Fibroblast of lung (primary cell): ENCODE measurements at regions not wholly inside any gene's neighbourhood (a gene's known extent, or its start where the extent isn't known, plus 50 kb on each side); places are given as distances from the start of the nearest gene placed in this dataset.

ENCODE experiments used
- DNase-seq, 2 donors: peaks; one replicate each; pipeline versions ENCODE4 v3.0.0 to v3.0.0-alpha.2; 2010; ENCODE audit warnings: low read depth in 2 of 2
- H2AFZ ChIP-seq: 2 replicates; pipeline ENCODE4 v1.5.1; 2012; ENCODE audit warnings: low read length, control low read depth, inconsistent platforms
- H3K27ac ChIP-seq: 2 replicates; pipeline ENCODE4 v1.5.1; 2011; ENCODE audit warnings: low read length, control low read depth; ENCODE audit not compliant: insufficient read depth
- H3K27me3 ChIP-seq: 2 replicates; pipeline ENCODE4 v1.5.1; 2011; ENCODE audit warnings: mild to moderate bottlenecking, low read length; ENCODE audit not compliant: control insufficient read depth, insufficient read depth
- H3K36me3 ChIP-seq: 2 replicates; pipeline ENCODE4 v1.5.1; 2011; ENCODE audit warnings: low read length; ENCODE audit not compliant: control insufficient read depth, insufficient read depth
- H3K4me1 ChIP-seq: 2 replicates; pipeline ENCODE4 v1.5.1; 2011; ENCODE audit warnings: low read length; ENCODE audit not compliant: control insufficient read depth, insufficient read depth; ENCODE audit errors: extremely low read depth
- H3K4me2 ChIP-seq: 2 replicates; pipeline ENCODE4 v1.5.1; 2011; ENCODE audit warnings: low read length, control low read depth; ENCODE audit not compliant: insufficient read depth; ENCODE audit errors: extremely low read depth
- H3K4me3 ChIP-seq, 4 experiments: fragments of 200-600 bp in 1 of 4; sonication (generic) in 1 of 4; replicated peaks in 1 of 4; 2 replicates each; pipeline ENCODE4 v1.5.1; 2011 to 2016; ENCODE audit warnings: low read length in 4 of 4, low read depth in 3 of 4, mild to moderate bottlenecking in 3 of 4, control low read depth in 2 of 4, inconsistent platforms in 1 of 4, mixed read lengths in 1 of 4; ENCODE audit not compliant: insufficient read depth in 1 of 4; ENCODE audit errors: control extremely low read depth in 1 of 4
- H3K79me2 ChIP-seq: 2 replicates; pipeline ENCODE4 v1.5.1; 2012; ENCODE audit warnings: mild to moderate bottlenecking, low read length, inconsistent platforms; ENCODE audit not compliant: control insufficient read depth, insufficient read depth
- H3K9ac ChIP-seq: 2 replicates; pipeline ENCODE4 v1.5.1; 2011; ENCODE audit warnings: mild to moderate bottlenecking, low read length, control low read depth; ENCODE audit not compliant: insufficient read depth
- H3K9me3 ChIP-seq: 2 replicates; pipeline ENCODE4 v1.5.1; 2012; ENCODE audit warnings: low read depth, low read length; ENCODE audit not compliant: control insufficient read depth, insufficient read depth
- H4K20me1 ChIP-seq: 2 replicates; pipeline ENCODE4 v1.5.1; 2011; ENCODE audit warnings: low read length; ENCODE audit not compliant: control insufficient read depth, insufficient read depth; ENCODE audit errors: extremely low read depth
- EZH2 ChIP-seq: IDR thresholded peaks from 2 replicates; pipeline ENCODE4 v1.5.1; 2012; ENCODE audit warnings: low read length, control low read depth, mild to moderate bottlenecking; ENCODE audit errors: missing control alignments
- TF ChIP-seq, protein P1 (sequence below), 2 donors: IDR thresholded peaks in 1 of 2; conservative IDR thresholded peaks in 1 of 2; 1 replicate in 1 of 2; 2 replicates in 1 of 2; pipeline ENCODE4 v1.5.1; 2011 to 2012; ENCODE audit warnings: low read length in 2 of 2, control low read depth in 1 of 2, inconsistent platforms in 1 of 2, low read depth in 1 of 2, mild to moderate bottlenecking in 1 of 2

DNA sequence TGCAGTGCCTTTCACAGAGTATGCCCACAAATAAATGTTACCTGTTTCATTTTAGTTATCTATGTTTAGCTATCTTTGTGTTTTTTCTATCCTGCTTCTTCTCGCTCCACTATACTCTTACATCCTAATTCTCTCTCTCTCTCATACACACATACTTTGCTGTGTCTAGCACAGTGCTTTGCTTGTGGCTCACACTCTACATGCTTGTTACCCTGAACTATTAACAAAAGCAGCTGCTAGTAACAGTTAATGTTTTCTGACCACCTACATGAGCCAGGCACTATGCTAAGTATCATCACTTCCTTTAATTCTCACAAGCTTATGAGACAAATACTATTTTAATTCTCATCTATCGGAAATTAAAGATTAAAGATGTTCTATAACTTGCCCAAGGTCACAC lies 390.5 kb upstream of the HNRNPA3 start:
- no peak overlapping the region for H3K27ac ChIP-seq
- no peak overlapping the region for H2AFZ ChIP-seq
- H3K27me3 ChIP-seq = no peaks in the 10 kb centered on the region
- no peak overlapping the region for H3K9ac ChIP-seq
- H3K4me3 ChIP-seq = no peak overlapping the region
- no peaks in the 10 kb centered on the region for H4K20me1 ChIP-seq
- H3K4me2 ChIP-seq = no peak overlapping the region
- no peaks in the 10 kb centered on the region for H3K79me2 ChIP-seq
- H3K4me1 ChIP-seq = no peaks in the 10 kb centered on the region
- DNase-seq = no peak
- H3K36me3 ChIP-seq = no peaks in the 10 kb centered on the region
- TF ChIP-seq, protein P1, sequence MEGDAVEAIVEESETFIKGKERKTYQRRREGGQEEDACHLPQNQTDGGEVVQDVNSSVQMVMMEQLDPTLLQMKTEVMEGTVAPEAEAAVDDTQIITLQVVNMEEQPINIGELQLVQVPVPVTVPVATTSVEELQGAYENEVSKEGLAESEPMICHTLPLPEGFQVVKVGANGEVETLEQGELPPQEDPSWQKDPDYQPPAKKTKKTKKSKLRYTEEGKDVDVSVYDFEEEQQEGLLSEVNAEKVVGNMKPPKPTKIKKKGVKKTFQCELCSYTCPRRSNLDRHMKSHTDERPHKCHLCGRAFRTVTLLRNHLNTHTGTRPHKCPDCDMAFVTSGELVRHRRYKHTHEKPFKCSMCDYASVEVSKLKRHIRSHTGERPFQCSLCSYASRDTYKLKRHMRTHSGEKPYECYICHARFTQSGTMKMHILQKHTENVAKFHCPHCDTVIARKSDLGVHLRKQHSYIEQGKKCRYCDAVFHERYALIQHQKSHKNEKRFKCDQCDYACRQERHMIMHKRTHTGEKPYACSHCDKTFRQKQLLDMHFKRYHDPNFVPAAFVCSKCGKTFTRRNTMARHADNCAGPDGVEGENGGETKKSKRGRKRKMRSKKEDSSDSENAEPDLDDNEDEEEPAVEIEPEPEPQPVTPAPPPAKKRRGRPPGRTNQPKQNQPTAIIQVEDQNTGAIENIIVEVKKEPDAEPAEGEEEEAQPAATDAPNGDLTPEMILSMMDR (conservative IDR thresholded peaks at IDR 0.05 in 1 of 2, IDR thresholded peaks at IDR 0.05 in 1 of 2; ENCODE audit: low read depth in 1 of 2, low read length in 2 of 2) = no peak
- no peak for TF ChIP-seq EZH2
- no peaks in the 10 kb centered on the region for H3K9me3 ChIP-seq

DNA sequence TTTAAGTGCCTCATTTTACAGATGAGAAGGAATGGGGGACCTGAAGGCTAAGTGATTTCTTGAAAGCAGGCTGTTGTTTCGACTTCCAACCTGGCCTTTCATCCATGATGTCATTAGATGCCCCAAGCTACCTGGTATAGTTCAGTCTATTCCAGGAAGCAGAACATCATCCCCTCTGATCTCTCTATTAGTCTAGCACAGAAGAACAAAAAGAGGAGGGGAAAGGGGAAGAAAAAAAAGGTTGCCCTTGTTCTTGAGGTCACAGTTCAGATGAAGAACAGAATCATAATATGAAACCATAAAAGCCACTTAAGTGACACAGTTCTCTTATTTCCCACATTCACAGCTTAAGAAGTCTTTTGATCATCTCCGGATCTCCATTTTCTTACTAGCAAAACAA lies 386.2 kb upstream of the HNRNPA3 start:
- no peak for DNase-seq

DNA sequence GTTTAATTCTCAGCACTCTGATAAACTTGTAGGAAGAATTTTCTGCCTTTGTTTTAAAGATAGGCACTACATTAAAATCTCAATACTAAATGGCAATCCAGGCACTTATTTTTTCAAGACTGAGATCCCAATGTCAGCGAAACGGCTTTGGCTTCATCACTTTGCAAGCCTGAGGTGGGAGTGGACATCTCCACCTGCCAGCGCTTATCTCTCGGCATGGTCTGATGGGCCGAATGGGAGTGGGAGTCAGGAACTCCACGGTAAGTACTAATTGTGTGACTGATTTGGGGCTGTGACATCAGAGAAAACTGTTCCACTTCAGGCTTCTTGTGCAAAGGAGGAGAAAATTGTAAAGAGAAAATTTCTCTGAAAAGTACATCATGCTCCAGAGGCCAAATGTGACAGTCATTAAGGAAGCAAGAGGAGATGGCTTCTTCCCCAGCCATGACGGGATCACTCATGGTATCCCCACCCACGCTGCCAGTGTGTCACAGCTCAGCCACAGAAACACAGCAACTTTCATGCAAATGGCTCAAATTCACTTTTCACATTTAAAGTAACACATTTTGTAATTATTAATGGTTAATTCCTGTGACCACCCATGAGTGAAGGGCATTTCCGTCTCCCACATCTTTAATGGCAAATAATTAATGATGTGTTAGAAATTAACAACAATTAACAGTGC lies 385.5 kb upstream of the HNRNPA3 start:
- H3K9me3 ChIP-seq = no peaks in the 10 kb centered on the region
- no peaks in the 10 kb centered on the region for H3K27me3 ChIP-seq
- no peak overlapping the region for H3K27ac ChIP-seq
- H3K36me3 ChIP-seq = no peaks in the 10 kb centered on the region
- no peak for DNase-seq
- no peaks in the 10 kb centered on the region for H4K20me1 ChIP-seq
- H3K4me1 ChIP-seq = no peaks in the 10 kb centered on the region
- no peak overlapping the region for H3K9ac ChIP-seq
- no peak overlapping the region for H3K4me2 ChIP-seq
- no peaks in the 10 kb centered on the region for H3K79me2 ChIP-seq
- H3K4me3 ChIP-seq = no peak overlapping the region
- TF ChIP-seq, protein P1 (conservative IDR thresholded peaks at IDR 0.05 in 1 of 2, IDR thresholded peaks at IDR 0.05 in 1 of 2; ENCODE audit: low read depth in 1 of 2, low read length in 2 of 2) = no peak
- TF ChIP-seq EZH2 = no peak
- no peak overlapping the region for H2AFZ ChIP-seq

More for the DNA sequence above, 386.2 kb upstream of the HNRNPA3 start:
- no peaks in the 10 kb centered on the region for H3K27me3 ChIP-seq
- H3K27ac ChIP-seq = no peak overlapping the region
- TF ChIP-seq, protein P1 (conservative IDR thresholded peaks at IDR 0.05 in 1 of 2, IDR thresholded peaks at IDR 0.05 in 1 of 2; ENCODE audit: low read depth in 1 of 2, low read length in 2 of 2) = no peak
- no peak for TF ChIP-seq EZH2
- no peak overlapping the region for H3K4me3 ChIP-seq
- no peaks in the 10 kb centered on the region for H3K36me3 ChIP-seq
- no peak overlapping the region for H3K9ac ChIP-seq
- no peak overlapping the region for H2AFZ ChIP-seq
- H3K4me1 ChIP-seq = no peaks in the 10 kb centered on the region
- H3K79me2 ChIP-seq = no peaks in the 10 kb centered on the region
- H4K20me1 ChIP-seq = no peaks in the 10 kb centered on the region
- no peaks in the 10 kb centered on the region for H3K9me3 ChIP-seq
- no peak overlapping the region for H3K4me2 ChIP-seq
